ENCODE measurements at regions not wholly inside any gene's neighbourhood (a gene's known extent, or its start where the extent isn't known, plus 50 kb on each side); places are given as distances from the start of the nearest gene placed in this dataset.

DNA sequence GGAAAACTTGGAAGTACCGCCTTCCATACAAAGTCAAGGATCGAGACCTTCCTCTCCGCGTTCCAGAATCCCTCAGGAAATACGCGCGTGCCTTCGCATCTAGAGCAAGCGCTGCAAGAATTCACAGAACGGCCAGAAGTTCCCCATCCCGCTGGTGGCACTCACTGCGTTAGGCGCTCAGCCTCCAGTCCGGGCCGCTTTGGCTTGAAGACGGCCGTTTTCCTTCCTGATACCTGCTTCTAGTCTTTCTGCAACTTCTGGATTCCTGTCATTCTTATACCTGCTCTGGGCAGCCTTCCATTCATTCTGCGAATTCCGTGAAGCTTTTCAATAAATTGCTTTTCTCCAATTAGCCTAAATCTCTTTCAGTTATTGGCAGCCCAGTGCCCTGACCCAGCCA lies 896.4 kb downstream of the TRIML1 start:
- Mint-ChIP-seq H3K27ac (no peak overlapping the region), H3K4me1 (ENCODE audit: low read depth) (no peaks in the 10 kb centered on the region), H3K27me3 (no peaks in the 10 kb centered on the region), H3K9me3 (peaks cover 6% of the 10 kb centered on the region), H3K4me3 (no peak overlapping the region), H3K36me3 (ENCODE audit: low read depth) (no peaks in the 10 kb centered on the region)
- H3K27ac ChIP-seq (ENCODE audit: low read depth in 1 of 2, low read length in 2 of 2) = no peak overlapping the region
- H3K4me3 ChIP-seq (ENCODE audit: low read length) = no peak overlapping the region
- POLR2A ChIA-PET = no interaction called here
- CTCF ChIA-PET = no interaction called here
- no peak for ATAC-seq (ENCODE audit: poor library complexity)
- no peaks in the 10 kb centered on the region for H3K4me1 ChIP-seq (ENCODE audit: insufficient read depth, low read length)
- H3K36me3 ChIP-seq (ENCODE audit: insufficient read depth, low read length) = no peaks in the 10 kb centered on the region
- intact Hi-C loops (cut with DNase I, micrococcal nuclease) = no loop called here
- H3K9me3 ChIP-seq (ENCODE audit: control insufficient read depth in 1 of 2, insufficient read depth in 1 of 2, low read length in 2 of 2) = peaks cover 0 to 17% of the 10 kb centered on the region in 2 experiments
- no peaks in the 10 kb centered on the region for H3K27me3 ChIP-seq (ENCODE audit: control insufficient read depth in 1 of 2, insufficient read depth in 2 of 2, low read length in 2 of 2)
- no peak for DNase-seq
- TF ChIP-seq, protein P1, sequence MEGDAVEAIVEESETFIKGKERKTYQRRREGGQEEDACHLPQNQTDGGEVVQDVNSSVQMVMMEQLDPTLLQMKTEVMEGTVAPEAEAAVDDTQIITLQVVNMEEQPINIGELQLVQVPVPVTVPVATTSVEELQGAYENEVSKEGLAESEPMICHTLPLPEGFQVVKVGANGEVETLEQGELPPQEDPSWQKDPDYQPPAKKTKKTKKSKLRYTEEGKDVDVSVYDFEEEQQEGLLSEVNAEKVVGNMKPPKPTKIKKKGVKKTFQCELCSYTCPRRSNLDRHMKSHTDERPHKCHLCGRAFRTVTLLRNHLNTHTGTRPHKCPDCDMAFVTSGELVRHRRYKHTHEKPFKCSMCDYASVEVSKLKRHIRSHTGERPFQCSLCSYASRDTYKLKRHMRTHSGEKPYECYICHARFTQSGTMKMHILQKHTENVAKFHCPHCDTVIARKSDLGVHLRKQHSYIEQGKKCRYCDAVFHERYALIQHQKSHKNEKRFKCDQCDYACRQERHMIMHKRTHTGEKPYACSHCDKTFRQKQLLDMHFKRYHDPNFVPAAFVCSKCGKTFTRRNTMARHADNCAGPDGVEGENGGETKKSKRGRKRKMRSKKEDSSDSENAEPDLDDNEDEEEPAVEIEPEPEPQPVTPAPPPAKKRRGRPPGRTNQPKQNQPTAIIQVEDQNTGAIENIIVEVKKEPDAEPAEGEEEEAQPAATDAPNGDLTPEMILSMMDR (IDR thresholded peaks at IDR 0.05) = no peak

DNA sequence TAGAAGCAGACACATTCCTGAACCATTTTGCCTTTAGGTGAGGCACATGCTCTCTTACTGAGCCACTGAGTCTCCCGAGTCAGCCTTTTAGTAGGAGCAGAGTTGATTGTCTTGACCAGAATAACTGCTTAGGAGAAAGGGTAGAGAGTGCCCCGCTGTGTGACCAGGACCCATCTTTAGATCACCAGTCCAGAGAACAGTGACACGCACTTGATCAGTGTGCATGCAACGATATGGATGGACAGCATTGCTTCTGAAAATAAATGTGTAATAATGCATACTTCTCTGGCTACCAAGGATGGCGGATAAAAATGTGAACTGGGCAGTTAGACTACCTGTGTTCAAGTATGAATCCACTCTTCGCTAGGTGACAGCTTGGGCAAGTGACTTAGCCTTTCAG lies 897.7 kb downstream of the TRIML1 start:
- ChIA-PET POLR2A (no interaction called here), CTCF (no interaction called here)
- no peak overlapping the region for H3K4me3 Mint-ChIP-seq
- Histone ChIP-seq H3K27me3 (ENCODE audit: control insufficient read depth in 1 of 2, insufficient read depth in 2 of 2, low read length in 2 of 2) (no peaks in the 10 kb centered on the region), H3K9me3 (ENCODE audit: control insufficient read depth in 1 of 2, insufficient read depth in 1 of 2, low read length in 2 of 2) (peaks cover 0 to 17% of the 10 kb centered on the region in 2 experiments), H3K36me3 (ENCODE audit: insufficient read depth, low read length) (no peaks in the 10 kb centered on the region), H3K4me1 (ENCODE audit: insufficient read depth, low read length) (no peaks in the 10 kb centered on the region), H3K27ac (ENCODE audit: low read depth in 1 of 2, low read length in 2 of 2) (no peak overlapping the region), H3K4me3 (ENCODE audit: low read length) (no peak overlapping the region)
- H3K27me3 Mint-ChIP-seq = no peaks in the 10 kb centered on the region
- TF ChIP-seq, protein P1 (IDR thresholded peaks at IDR 0.05) = no peak
- H3K4me1 Mint-ChIP-seq (ENCODE audit: low read depth) = no peaks in the 10 kb centered on the region
- ATAC-seq (ENCODE audit: poor library complexity) (no peak), DNase-seq (no peak)
- intact Hi-C loops (cut with DNase I, micrococcal nuclease) = no loop called here
- no peaks in the 10 kb centered on the region for H3K36me3 Mint-ChIP-seq (ENCODE audit: low read depth)
- no peak overlapping the region for H3K27ac Mint-ChIP-seq
- peaks cover 6% of the 10 kb centered on the region for H3K9me3 Mint-ChIP-seq

DNA sequence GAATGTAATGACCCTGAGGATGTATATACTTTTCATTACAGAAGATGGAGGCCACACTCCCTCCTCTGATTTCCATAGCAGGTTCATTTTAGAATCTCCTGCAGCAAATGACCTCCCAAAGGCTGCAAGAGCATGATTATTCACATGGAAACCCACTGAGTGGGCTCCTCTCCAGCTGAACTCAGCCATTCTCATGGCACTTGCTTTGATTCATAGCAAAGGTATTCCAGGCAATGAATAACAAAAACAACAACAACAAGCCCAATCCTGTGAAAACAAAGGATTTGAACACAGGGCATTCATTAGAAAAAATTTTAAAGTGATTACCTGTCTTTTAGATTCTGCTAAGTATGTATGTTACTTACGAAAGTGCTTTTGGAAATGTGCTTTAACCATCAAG lies 894.0 kb upstream of the FRG1 start:
- intact Hi-C loops (cut with DNase I, micrococcal nuclease) = no loop called here
- H3K9me3 Mint-ChIP-seq = peaks cover 5% of the 10 kb centered on the region
- CTCF ChIA-PET = no interaction called here

More for the DNA sequence above, 894.0 kb upstream of the FRG1 start:
- ATAC-seq (ENCODE audit: poor library complexity) = no peak
- H3K36me3 Mint-ChIP-seq (ENCODE audit: low read depth) = no peaks in the 10 kb centered on the region
- H3K27me3 ChIP-seq (ENCODE audit: control insufficient read depth in 1 of 2, insufficient read depth in 2 of 2, low read length in 2 of 2) = no peaks in the 10 kb centered on the region
- no peaks in the 10 kb centered on the region for H3K27me3 Mint-ChIP-seq
- TF ChIP-seq, protein P1 (IDR thresholded peaks at IDR 0.05) = no peak
- peaks cover 0 to 3% of the 10 kb centered on the region in 2 experiments for H3K9me3 ChIP-seq (ENCODE audit: control insufficient read depth in 1 of 2, insufficient read depth in 1 of 2, low read length in 2 of 2)
- no peak for DNase-seq
- H3K4me3 Mint-ChIP-seq = no peak overlapping the region
- POLR2A ChIA-PET = no interaction called here
- no peaks in the 10 kb centered on the region for H3K4me1 Mint-ChIP-seq (ENCODE audit: low read depth)
- H3K4me3 ChIP-seq (ENCODE audit: low read length) = no peak overlapping the region
- H3K4me1 ChIP-seq (ENCODE audit: insufficient read depth, low read length) = no peaks in the 10 kb centered on the region
- no peak overlapping the region for H3K27ac Mint-ChIP-seq
- no peaks in the 10 kb centered on the region for H3K36me3 ChIP-seq (ENCODE audit: insufficient read depth, low read length)
- no peak overlapping the region for H3K27ac ChIP-seq (ENCODE audit: low read depth in 1 of 2, low read length in 2 of 2)

All from CD4-positive, alpha-beta T cell (primary cell).